ENCODE measurements at regions not wholly inside any gene's neighbourhood (a gene's known extent, or its start where the extent isn't known, plus 50 kb on each side); places are given as distances from the start of the nearest gene placed in this dataset.

GRCh38 chr9:87435189-87435880 lies 62.3 kb upstream of the DAPK1 start:
- no peaks in the 10 kb centered on the region for H3K36me3 ChIP-seq (ENCODE audit: control insufficient read depth in 2 of 2, extremely low read depth in 1 of 2, insufficient read depth in 2 of 2, low read length in 2 of 2)
- H3K9ac ChIP-seq (replicated peaks; ENCODE audit: extremely low read depth, insufficient read depth, low read length), result no peak overlapping the region
- ChIA-PET POLR2A (no interaction called here), CTCF (no interaction called here)
- no peak for TF ChIP-seq POLR2AphosphoS5 (IDR thresholded peaks at IDR 0.05; ENCODE audit: insufficient read depth, low read depth, low read length)
- no peak for TF ChIP-seq CTCF (IDR thresholded peaks at IDR 0.05; ENCODE audit: extremely low read depth in 1 of 2, insufficient read depth in 1 of 2, low read depth in 1 of 2, low read length in 2 of 2)
- no peak for TF ChIP-seq POLR2A (IDR thresholded peaks at IDR 0.05; ENCODE audit: low read depth, low read length)
- no peaks in the 10 kb centered on the region for H3K79me2 ChIP-seq (ENCODE audit: control insufficient read depth, insufficient read depth, low read length)
- intact Hi-C loops (cut with micrococcal nuclease) (no loop called here), dilution Hi-C loops (cut with MboI; ENCODE audit: extremely low pct_ligation_motif_present, low sequenced_read_pairs) (no loop called here)
- H3K9me3 ChIP-seq (replicated peaks; ENCODE audit: control insufficient read depth, insufficient read depth, low read length), result no peaks in the 10 kb centered on the region
- DNase-seq (ENCODE audit: low read depth, low spot score) (no peak), FAIRE-seq (no peak)
- BruUV-seq (replicated peaks), result no TSS peak
- peaks cover 0 to 6% of the 10 kb centered on the region in 2 experiments for H3K27me3 ChIP-seq (ENCODE audit: control insufficient read depth in 2 of 2, insufficient read depth in 2 of 2, low read length in 2 of 2)
- H3K4me2 ChIP-seq (ENCODE audit: insufficient read depth, low read length), result no peak overlapping the region
- H4K20me1 ChIP-seq (replicated peaks; ENCODE audit: control insufficient read depth, extremely low read depth, insufficient read depth, low read length), result no peaks in the 10 kb centered on the region
- H3K27ac ChIP-seq (ENCODE audit: insufficient read depth, low read depth, low read length), result no peak overlapping the region
- H3K4me3 ChIP-seq (replicated peaks in 1 of 3; ENCODE audit: insufficient read depth in 1 of 3, low read depth in 1 of 3, low read length in 3 of 3), result no peak overlapping the region
- H3K9me1 ChIP-seq (replicated peaks; ENCODE audit: control insufficient read depth, extremely low read depth, insufficient read depth, low read length), result no peaks in the 10 kb centered on the region
- no peak overlapping the region for H2AFZ ChIP-seq (ENCODE audit: low read depth, low read length)
- no peaks in the 10 kb centered on the region for H3K4me1 ChIP-seq (ENCODE audit: control insufficient read depth, extremely low read depth, insufficient read depth, low read length)

GRCh38 chr9:87436716-87437115 lies 61.0 kb upstream of the DAPK1 start:
- Histone ChIP-seq H3K79me2 (ENCODE audit: control insufficient read depth, insufficient read depth, low read length) (no peaks in the 10 kb centered on the region), H3K27me3 (ENCODE audit: control insufficient read depth in 2 of 2, insufficient read depth in 2 of 2, low read length in 2 of 2) (peaks cover 0 to 6% of the 10 kb centered on the region in 2 experiments), H4K20me1 (replicated peaks; ENCODE audit: control insufficient read depth, extremely low read depth, insufficient read depth, low read length) (no peaks in the 10 kb centered on the region), H2AFZ (ENCODE audit: low read depth, low read length) (no peak overlapping the region), H3K9me1 (replicated peaks; ENCODE audit: control insufficient read depth, extremely low read depth, insufficient read depth, low read length) (no peaks in the 10 kb centered on the region), H3K9ac (replicated peaks; ENCODE audit: extremely low read depth, insufficient read depth, low read length) (no peak overlapping the region), H3K4me3 (replicated peaks in 1 of 3; ENCODE audit: insufficient read depth in 1 of 3, low read depth in 1 of 3, low read length in 3 of 3) (no peak overlapping the region), H3K4me2 (ENCODE audit: insufficient read depth, low read length) (no peak overlapping the region), H3K27ac (ENCODE audit: insufficient read depth, low read depth, low read length) (no peak overlapping the region), H3K36me3 (ENCODE audit: control insufficient read depth in 2 of 2, extremely low read depth in 1 of 2, insufficient read depth in 2 of 2, low read length in 2 of 2) (no peaks in the 10 kb centered on the region), H3K9me3 (replicated peaks; ENCODE audit: control insufficient read depth, insufficient read depth, low read length) (no peaks in the 10 kb centered on the region), H3K4me1 (ENCODE audit: control insufficient read depth, extremely low read depth, insufficient read depth, low read length) (no peaks in the 10 kb centered on the region)
- CTCF ChIA-PET, result no interaction called here
- intact Hi-C loops (cut with micrococcal nuclease), result no loop called here
- POLR2A ChIA-PET, result no interaction called here
- BruUV-seq (replicated peaks), result no TSS peak
- DNase-seq (ENCODE audit: low read depth, low spot score) (no peak), FAIRE-seq (no peak)
- dilution Hi-C loops (cut with MboI; ENCODE audit: extremely low pct_ligation_motif_present, low sequenced_read_pairs), result no loop called here
- TF ChIP-seq MYC (IDR thresholded peaks at IDR 0.05; ENCODE audit: low read depth, low read length) (no peak), POLR2A (IDR thresholded peaks at IDR 0.05; ENCODE audit: low read depth, low read length) (no peak), GATA2 (IDR thresholded peaks at IDR 0.05; ENCODE audit: insufficient read depth, insufficient read length, low read depth, low read length) (no peak), CTCF (IDR thresholded peaks at IDR 0.05; ENCODE audit: extremely low read depth in 1 of 2, insufficient read depth in 1 of 2, low read depth in 1 of 2, low read length in 2 of 2) (no peak), MAX (IDR thresholded peaks at IDR 0.05; ENCODE audit: insufficient read depth, insufficient read length) (no peak), EZH2 (IDR thresholded peaks at IDR 0.05; ENCODE audit: borderline replicate concordance, low read depth, low read length, severe bottlenecking) (no peak), JUN (IDR thresholded peaks at IDR 0.05; ENCODE audit: borderline replicate concordance, insufficient read depth, insufficient read length, low read depth) (no peak)

Measured in endothelial cell of umbilical vein (primary cell).